Liver (tissue), 3 donors: ENCODE measurements at regions not wholly inside any gene's neighbourhood (a gene's known extent, or its start where the extent isn't known, plus 50 kb on each side); places are given as distances from the start of the nearest gene placed in this dataset.

Source experiments
- CTCF ChIP-seq: fragments of 150-350 bp; IDR thresholded peaks from 2 replicates; pipeline ENCODE4 v1.5.1; 2017; ENCODE audit warnings: improper control_type of control experiment, low read depth, low read length; ENCODE audit not compliant: missing input control
- EGR1 ChIP-seq, 2 donors: IDR thresholded peaks; 2 replicates each; pipeline ENCODE4 v1.6.1; 2016 to 2018; ENCODE audit warnings: antibody characterized with exemption in 2 of 2, low read depth in 2 of 2
- FOXA1 ChIP-seq: IDR thresholded peaks from 2 replicates; pipeline ENCODE4 v1.6.1; 2016; ENCODE audit warnings: antibody characterized with exemption
- GABPA ChIP-seq, 2 donors: IDR thresholded peaks in 1 of 2; conservative IDR thresholded peaks in 1 of 2; 2 replicates each; pipeline ENCODE4 v1.6.1; 2016; ENCODE audit warnings: antibody characterized with exemption in 2 of 2, mild to moderate bottlenecking in 1 of 2, moderate library complexity in 1 of 2
- JUND ChIP-seq, 2 donors: IDR thresholded peaks; 2 replicates each; pipeline ENCODE4 v1.6.1; 2016; ENCODE audit warnings: antibody characterized with exemption in 2 of 2
- RAD21 ChIP-seq, 2 donors: IDR thresholded peaks; 2 replicates each; pipeline ENCODE4 v1.6.1; 2016; ENCODE audit warnings: antibody characterized with exemption in 2 of 2, mild to moderate bottlenecking in 2 of 2
- REST ChIP-seq: IDR thresholded peaks from 2 replicates; pipeline ENCODE4 v1.6.1; 2016; ENCODE audit warnings: antibody characterized with exemption, mild to moderate bottlenecking
- SP1 ChIP-seq: IDR thresholded peaks from 2 replicates; pipeline ENCODE4 v1.6.1; 2018; ENCODE audit warnings: antibody characterized with exemption, mild to moderate bottlenecking
- TAF1 ChIP-seq: conservative IDR thresholded peaks from 2 replicates; pipeline ENCODE4 v1.6.1; 2016; ENCODE audit warnings: antibody characterized with exemption, mild to moderate bottlenecking
- YY1 ChIP-seq: IDR thresholded peaks from 2 replicates; pipeline ENCODE4 v1.6.1; 2016; ENCODE audit warnings: antibody characterized with exemption, mild to moderate bottlenecking
- ZBTB33 ChIP-seq: IDR thresholded peaks from 2 replicates; pipeline ENCODE4 v1.6.1; 2016; ENCODE audit warnings: antibody characterized with exemption
- donor health status: healthy.
- donor health status: healthy.

GRCh38 chr2:39981883-39982311 lies 202.8 kb upstream of the THUMPD2 start:
- TF ChIP-seq CTCF = no peak
- no peak for TF ChIP-seq YY1
- no peak for TF ChIP-seq GABPA (IDR thresholded peaks at IDR 0.05 in 1 of 2, conservative IDR thresholded peaks at IDR 0.05 in 1 of 2)
- TF ChIP-seq EGR1 (IDR thresholded peaks at IDR 0.05; ENCODE audit: low read depth in 2 of 2) = no peak
- no peak for TF ChIP-seq ZBTB33
- no peak for TF ChIP-seq SP1
- no peak for TF ChIP-seq FOXA1
- no peak for TF ChIP-seq RAD21 (IDR thresholded peaks at IDR 0.05)
- no peak for TF ChIP-seq JUND (IDR thresholded peaks at IDR 0.05)
- no peak for TF ChIP-seq REST
- TF ChIP-seq TAF1 = no peak
